ENCODE measurements at regions not wholly inside any gene's neighbourhood (a gene's known extent, or its start where the extent isn't known, plus 50 kb on each side); places are given as distances from the start of the nearest gene placed in this dataset.

GRCh38 chr9:28779243-28779642 is 1206.0 kb upstream of the C9orf72 start:
- no peak for DNase-seq (ENCODE audit: low read depth in 4 of 4, low spot score in 3 of 4)

DNA sequence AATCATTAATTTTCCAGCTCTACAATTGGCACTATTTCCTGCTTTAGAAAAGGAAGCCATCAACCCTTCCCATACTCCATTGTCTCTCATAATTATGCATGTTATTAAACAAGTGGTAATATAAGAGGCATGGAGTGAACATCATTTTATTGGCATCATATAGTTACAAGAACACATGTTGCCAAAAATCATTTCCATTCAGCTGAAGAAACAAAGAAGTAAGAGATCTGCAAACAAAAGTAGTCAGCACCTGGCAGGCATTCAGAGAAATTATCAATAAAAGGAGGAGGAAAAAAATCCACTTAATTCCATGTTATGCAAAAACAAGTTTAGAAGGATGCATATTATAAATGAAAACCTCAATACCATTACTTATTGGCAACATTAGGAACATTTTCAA is 1208.2 kb upstream of the C9orf72 start:
- no peak for DNase-seq (ENCODE audit: low read depth in 4 of 4, low spot score in 3 of 4)

DNA sequence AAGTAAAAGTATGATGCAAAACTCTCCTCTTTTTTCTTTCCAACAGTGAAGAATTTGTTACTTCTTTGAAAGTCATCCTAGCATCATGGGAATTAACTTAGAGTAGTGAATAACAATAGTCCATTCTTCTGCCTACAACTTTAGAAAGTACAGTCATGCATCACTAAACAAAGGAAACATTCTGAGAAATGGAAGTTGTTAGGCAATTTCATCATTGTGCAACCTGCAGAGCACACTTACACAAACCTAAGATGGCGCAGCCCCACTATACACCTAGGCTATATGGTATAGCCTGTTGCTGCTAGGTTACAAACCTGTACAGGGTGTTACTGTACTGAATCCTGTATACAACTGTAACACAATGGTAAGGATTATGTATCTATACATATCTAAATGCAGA is 1209.3 kb upstream of the C9orf72 start:
- no peak for DNase-seq (ENCODE audit: low read depth in 4 of 4, low spot score in 3 of 4)

DNA sequence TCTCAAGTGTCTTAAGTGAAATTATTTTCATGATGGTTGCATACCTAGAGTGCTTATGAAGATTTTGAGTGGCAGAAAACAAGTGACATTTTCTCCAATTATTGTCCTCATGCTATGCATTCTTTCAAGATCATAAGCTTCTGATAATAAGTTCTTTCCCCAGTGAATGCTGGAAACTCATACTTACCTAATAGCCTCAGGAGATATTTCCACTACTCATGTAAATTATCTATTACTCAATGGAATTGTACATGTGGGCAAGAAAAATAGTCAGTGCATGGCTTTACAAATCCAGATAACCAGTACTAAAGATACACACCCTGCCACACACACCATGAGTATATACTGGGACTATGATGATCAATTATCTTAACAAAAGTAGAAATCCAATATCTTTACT is 1219.4 kb upstream of the C9orf72 start:
- no peak for DNase-seq (ENCODE audit: low read depth in 4 of 4, low spot score in 3 of 4)

- no peak for DNase-seq (ENCODE audit: low read depth in 4 of 4, low spot score in 3 of 4)
Observed at GRCh38 chr9:28799876-28800275, 1226.6 kb upstream of the C9orf72 start.

GRCh38 chr9:28801144-28801799 is 1228.0 kb upstream of the C9orf72 start:
- no peak for DNase-seq (ENCODE audit: low read depth in 4 of 4, low spot score in 3 of 4)

DNA sequence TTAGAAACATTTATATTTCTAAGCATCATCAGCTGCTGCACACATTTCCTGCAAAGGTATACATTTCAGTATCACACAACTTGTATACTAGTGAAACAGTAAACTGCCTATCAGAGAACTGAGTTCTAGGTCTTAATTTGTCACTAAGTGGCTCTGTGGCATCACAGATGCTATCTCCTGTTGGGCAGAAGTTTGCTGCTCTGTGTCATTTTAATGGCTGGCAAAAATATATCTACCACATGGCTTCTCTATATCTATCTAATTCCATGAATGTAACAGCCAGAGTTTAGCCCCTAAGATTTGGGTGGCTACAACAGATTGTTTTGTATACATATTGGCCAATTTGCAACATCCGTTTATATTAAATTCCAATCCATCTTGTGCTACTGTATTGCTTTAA is 1231.9 kb upstream of the C9orf72 start:
- DNase-seq (ENCODE audit: low read depth in 4 of 4, low spot score in 3 of 4), result no peak

- no peak for DNase-seq (ENCODE audit: low read depth in 4 of 4, low spot score in 3 of 4)
Observed at GRCh38 chr9:28808042-28808441, 1234.8 kb upstream of the C9orf72 start.

DNA sequence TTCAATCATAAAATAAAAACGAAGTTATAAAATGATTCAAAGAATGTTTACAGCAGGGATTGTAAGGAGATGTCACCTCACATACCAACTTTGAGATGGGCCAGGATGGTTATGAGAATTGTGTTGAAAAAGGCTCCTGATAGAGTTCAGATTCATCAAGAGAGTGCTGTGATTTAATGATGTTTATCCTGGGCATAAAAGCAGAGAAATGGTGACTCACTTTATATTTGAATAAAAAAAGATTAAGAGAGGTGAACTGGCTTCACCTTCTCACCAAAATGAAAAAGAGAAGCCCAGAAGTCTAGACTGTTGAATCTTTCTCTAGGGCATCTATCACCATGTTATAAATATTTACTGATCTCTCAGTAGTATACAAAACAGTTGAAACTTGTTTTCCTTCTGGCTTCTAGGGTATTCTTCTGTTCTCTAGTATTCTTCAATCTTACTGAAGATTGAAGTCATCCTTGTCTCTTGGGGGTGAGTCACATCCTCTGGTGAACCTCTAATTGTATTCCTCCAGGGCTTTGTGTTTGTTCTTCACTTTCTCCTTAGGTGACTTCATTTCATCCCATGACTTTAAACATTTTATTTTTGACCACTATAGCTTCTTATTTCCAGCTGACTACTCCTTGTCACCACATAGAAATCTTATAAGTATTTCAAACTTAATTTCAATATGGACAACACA is 1237.3 kb upstream of the C9orf72 start:
- DNase-seq (ENCODE audit: low read depth in 4 of 4, low spot score in 3 of 4), result no peak

- no peak for DNase-seq (ENCODE audit: low read depth in 4 of 4, low spot score in 3 of 4)
Observed at GRCh38 chr9:28820741-28821140, 1247.5 kb upstream of the C9orf72 start.

- no peak for DNase-seq (ENCODE audit: low read depth in 4 of 4, low spot score in 3 of 4)
Observed at GRCh38 chr9:28821240-28821639, 1248.0 kb upstream of the C9orf72 start.

- no peak for DNase-seq (ENCODE audit: low read depth in 4 of 4, low spot score in 3 of 4)
Observed at GRCh38 chr9:28824432-28824963, 1251.2 kb upstream of the C9orf72 start.

DNA sequence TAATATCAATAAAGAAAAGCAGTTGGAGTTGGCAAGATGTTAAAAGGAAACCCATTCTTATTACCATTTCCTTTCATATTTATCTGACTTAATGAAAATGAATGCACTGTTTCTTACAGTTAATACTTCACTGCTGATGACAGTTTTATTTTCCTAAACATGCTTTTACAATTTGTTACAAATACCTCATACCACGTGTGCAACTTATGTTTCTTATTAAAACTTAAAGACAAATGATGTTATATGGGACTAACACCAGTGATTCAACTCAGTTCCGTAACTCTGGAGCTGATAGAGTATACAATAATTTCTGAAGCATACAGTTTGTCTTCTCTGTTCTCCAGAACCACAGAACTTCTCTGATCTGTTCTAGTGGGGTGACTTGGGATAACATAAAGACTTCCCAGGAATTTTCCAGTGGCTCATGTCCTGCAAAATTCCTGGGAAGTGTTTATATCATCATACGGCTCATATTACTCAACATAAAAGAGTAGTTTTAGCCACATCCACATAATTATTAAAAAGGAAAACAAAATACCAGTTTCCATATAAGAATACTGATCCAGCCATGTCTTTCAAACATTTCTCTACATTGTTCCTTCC is 1259.0 kb upstream of the C9orf72 start:
- DNase-seq (ENCODE audit: low read depth in 4 of 4, low spot score in 3 of 4), result no peak

- DNase-seq (ENCODE audit: low read depth in 4 of 4, low spot score in 3 of 4), result no peak
Observed at GRCh38 chr9:28834156-28834555, 1260.9 kb upstream of the C9orf72 start.

DNA sequence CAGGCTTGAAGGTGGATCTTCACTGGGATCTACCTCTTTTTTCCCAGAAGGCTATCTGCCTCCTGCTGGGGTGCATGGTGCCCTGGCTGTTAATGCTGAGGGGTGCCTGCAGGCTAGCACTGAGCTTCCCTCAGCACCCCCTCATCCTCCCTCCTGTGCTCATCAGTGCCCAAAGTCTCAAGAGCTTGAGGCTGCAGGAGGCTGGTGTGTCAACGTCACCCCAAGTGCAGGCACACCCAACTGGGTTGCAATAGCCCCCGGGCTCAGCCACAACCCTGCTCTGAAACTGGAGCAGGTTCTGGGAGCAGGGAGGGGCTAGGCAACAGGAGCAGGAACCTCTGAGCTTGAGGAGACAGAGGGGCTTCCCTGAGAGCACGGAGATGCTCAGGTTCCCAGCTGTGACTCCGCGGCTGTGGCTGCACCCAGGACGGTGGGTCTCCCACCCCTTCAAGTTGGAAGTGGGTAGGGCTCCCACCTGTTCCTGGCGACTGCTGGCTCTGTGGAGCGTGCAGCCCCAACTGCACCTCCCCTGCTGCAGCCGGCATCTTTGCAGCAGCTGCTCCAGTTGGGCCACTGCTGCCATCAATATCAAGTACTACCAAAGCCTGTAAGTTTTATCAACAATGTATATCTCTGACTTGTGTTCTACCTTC is 1266.6 kb upstream of the C9orf72 start:
- DNase-seq (ENCODE audit: low read depth in 4 of 4, low spot score in 3 of 4), result no peak

DNA sequence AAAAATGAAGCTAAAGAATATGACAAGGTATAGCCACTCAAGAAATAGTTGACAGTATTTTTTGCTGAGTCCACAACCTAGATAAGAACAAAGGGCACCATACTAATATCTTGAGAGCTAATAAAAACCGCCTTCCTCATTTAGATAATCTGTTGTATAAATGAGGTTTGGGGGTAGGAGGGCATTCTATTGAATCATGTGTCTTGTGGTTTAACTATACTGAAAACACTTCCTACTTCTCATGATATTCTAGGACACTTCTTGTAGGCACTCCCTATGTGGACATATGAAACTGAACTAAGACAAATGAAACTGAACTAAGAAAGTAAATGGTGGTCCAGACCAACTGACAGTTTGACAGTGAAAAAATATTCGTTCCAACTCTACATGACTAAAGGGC is 1268.5 kb upstream of the C9orf72 start:
- DNase-seq (ENCODE audit: low read depth in 4 of 4, low spot score in 3 of 4), result no peak

GRCh38 chr9:28847331-28847730 is 1274.0 kb upstream of the C9orf72 start:
- no peak for DNase-seq (ENCODE audit: low read depth in 4 of 4, low spot score in 3 of 4)

- DNase-seq (ENCODE audit: low read depth in 4 of 4, low spot score in 3 of 4), result no peak
Observed at GRCh38 chr9:28848671-28849070, 1275.4 kb upstream of the C9orf72 start.

GRCh38 chr9:28853477-28853876 is 1280.2 kb upstream of the C9orf72 start:
- no peak for DNase-seq (ENCODE audit: low read depth in 4 of 4, low spot score in 3 of 4)

DNA sequence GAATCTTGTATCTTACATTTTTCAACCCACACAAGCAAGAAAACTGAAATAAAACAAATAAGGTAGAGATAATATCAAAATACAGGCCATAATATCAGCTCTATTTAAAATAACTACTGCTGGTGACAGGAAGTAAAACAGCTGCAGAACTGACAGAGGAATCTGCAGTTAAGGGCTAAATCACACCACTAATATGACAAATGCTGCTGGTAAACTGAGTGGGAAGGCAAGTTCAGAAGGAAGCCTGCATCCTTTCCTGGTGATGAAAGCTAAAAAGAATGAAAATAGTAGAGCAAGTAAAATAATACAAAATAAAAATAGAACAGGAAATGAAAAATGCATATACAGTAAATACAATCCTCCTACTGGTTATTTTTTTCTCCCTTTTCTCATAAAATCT is 1293.7 kb upstream of the C9orf72 start:
- no peak for DNase-seq (ENCODE audit: low read depth in 4 of 4, low spot score in 3 of 4)

DNA sequence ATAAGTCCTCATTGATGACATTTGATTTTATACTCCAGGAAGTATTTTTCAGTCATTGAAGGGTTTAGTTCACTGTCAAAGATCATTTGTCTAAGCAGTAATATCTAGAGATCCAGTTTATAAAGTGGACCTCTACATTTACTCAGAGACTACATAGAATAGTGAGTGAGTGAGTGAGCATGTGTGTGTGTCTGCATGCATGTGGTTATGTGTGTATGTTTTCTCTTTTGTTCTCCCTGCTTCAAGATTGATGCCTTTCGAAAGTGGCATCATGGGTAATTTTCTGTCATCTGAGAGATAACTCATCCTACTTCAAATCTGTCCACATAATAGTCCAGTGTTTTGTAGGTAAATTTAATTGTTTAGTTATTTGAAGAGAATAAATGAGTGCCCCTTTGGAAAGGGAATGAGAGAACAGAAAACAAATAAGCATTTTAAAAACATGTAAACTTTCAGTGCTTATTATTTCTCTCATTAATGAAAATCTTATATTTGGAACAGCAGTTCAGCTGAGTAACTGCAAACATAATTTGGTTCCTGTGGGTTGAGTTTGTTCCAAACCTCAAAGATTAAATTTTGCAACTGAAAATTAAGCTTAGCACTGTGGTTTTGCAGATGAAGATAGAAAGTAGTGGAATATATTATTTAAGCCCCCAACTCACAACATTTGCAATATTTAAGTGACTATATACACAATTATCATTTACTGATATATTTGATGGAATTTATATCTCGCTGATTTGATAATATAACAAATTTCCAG is 1295.1 kb upstream of the C9orf72 start:
- no peak for DNase-seq (ENCODE audit: low read depth in 4 of 4, low spot score in 3 of 4)

Data from right renal pelvis (tissue), 4 donors.